H1 (cell line): ENCODE measurements at regions not wholly inside any gene's neighbourhood (a gene's known extent, or its start where the extent isn't known, plus 50 kb on each side); places are given as distances from the start of the nearest gene placed in this dataset.

Source experiments
- ATF2 ChIP-seq: IDR thresholded peaks from 2 replicates; pipeline ENCODE4 v1.6.1; 2012; ENCODE audit warnings: low read length, inconsistent platforms
- ATF3 ChIP-seq: IDR thresholded peaks from 2 replicates; pipeline ENCODE4 v1.6.1; 2011; ENCODE audit warnings: low read depth, mild to moderate bottlenecking, low read length; ENCODE audit not compliant: insufficient read depth
- CHD7 ChIP-seq: fragments of 300-600 bp; sonication (generic); IDR thresholded peaks from 2 replicates; pipeline ENCODE4 v1.7.1; 2012; ENCODE audit warnings: low read length, moderate library complexity, mild to moderate bottlenecking, inconsistent platforms; ENCODE audit not compliant: insufficient replicate concordance
- CREB1 ChIP-seq: IDR thresholded peaks from 2 replicates; pipeline ENCODE4 v1.6.1; 2012; ENCODE audit warnings: inconsistent platforms
- FOSL1 ChIP-seq: IDR thresholded peaks from 2 replicates; pipeline ENCODE4 v1.6.1; 2011; ENCODE audit warnings: mild to moderate bottlenecking, low read depth, low read length, moderate library complexity; ENCODE audit not compliant: insufficient read depth
- KDM5A ChIP-seq: fragments of 200-600 bp; IDR thresholded peaks from 2 replicates; pipeline ENCODE4 v1.7.1; 2012; ENCODE audit warnings: mild to moderate bottlenecking, low read length, inconsistent platforms, mixed read lengths
- MAX ChIP-seq: IDR thresholded peaks from 2 replicates; pipeline ENCODE4 v1.6.1; 2012; ENCODE audit warnings: inconsistent platforms
- RFX5 ChIP-seq: IDR thresholded peaks from 2 replicates; pipeline ENCODE4 v1.6.1; 2011; ENCODE audit warnings: low read depth, low read length, improper control_type of control experiment, borderline replicate concordance
- SP1 ChIP-seq: IDR thresholded peaks from 2 replicates; pipeline ENCODE4 v1.6.1; 2011; ENCODE audit warnings: low read depth, low read length
- SRF ChIP-seq: IDR thresholded peaks from 2 replicates; pipeline ENCODE4 v1.6.1; 2011; ENCODE audit warnings: mild to moderate bottlenecking, low read depth, low read length, moderate library complexity
- YY1 ChIP-seq: IDR thresholded peaks from 2 replicates; pipeline ENCODE4 v1.6.1; 2011; ENCODE audit warnings: low read depth, mild to moderate bottlenecking, low read length

- TF ChIP-seq CHD7 = no peak
- no peak for TF ChIP-seq YY1
- no peak for TF ChIP-seq SRF
- no peak for TF ChIP-seq FOSL1
- no peak for TF ChIP-seq MAX
- TF ChIP-seq SP1 = no peak
- no peak for TF ChIP-seq RFX5
- no peak for TF ChIP-seq CREB1
- TF ChIP-seq ATF3 = no peak
- no peak for TF ChIP-seq KDM5A
- no peak for TF ChIP-seq ATF2
Observed at GRCh38 chr2:17194083-17194482, 324.2 kb downstream of the RAD51AP2 start (continued).
